Left cardiac atrium (tissue), 4 donors: ENCODE measurements at regions not wholly inside any gene's neighbourhood (a gene's known extent, or its start where the extent isn't known, plus 50 kb on each side); places are given as distances from the start of the nearest gene placed in this dataset.

Experiments used
- ATAC-seq, 2 donors: fragments of 200-7000 bp; cut with Tn5 transposase; one replicate each; pipeline ENCODE4 v1.9.1; 2020; ENCODE audit warnings: mild to moderate bottlenecking in 2 of 2, moderate library complexity in 2 of 2
- DNase-seq: peaks from one replicate; pipeline ENCODE4 v3.0.0-alpha.2; 2020
- intact Hi-C, 2 donors: fragments of 100-400 bp; cut with DNase I; formaldehyde crosslinking; loops; one replicate each; pipeline versions ENCODE4 v1.14.1 to v1.15.1; 2022 to 2023
- donor health status: DM: no; HTN: yes; CAD: no.
- donor health status: DM: no; HTN: yes; CAD: no; lungs with severe emphysema.
- donor health status: DM: yes; HTN: yes; CAD: no.
- donor health status: Dilated cardiomyopathy.

DNA sequence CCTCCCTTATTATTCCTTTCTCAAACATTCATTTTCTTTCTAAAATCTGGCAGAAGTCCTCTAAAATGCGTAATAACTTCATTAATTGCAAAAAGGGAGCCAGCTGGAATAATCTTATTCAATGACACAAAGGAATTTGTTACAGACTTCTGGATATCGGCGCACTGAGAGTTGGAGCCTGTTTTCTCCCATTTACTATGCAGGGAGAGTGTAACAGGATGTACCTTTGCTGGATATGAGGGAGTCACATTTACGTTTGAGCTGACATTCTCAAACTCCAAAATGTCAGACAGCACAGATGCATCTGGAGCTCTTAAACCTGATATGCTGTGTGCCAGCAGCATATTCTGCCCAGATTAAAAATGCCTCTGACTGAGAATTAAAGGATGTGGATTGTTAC, 275.3 kb downstream of the TMX3 start:
- intact Hi-C loops, result no loop called here
- DNase-seq, result no peak
- ATAC-seq, result peak; percentile 57 to 83

DNA sequence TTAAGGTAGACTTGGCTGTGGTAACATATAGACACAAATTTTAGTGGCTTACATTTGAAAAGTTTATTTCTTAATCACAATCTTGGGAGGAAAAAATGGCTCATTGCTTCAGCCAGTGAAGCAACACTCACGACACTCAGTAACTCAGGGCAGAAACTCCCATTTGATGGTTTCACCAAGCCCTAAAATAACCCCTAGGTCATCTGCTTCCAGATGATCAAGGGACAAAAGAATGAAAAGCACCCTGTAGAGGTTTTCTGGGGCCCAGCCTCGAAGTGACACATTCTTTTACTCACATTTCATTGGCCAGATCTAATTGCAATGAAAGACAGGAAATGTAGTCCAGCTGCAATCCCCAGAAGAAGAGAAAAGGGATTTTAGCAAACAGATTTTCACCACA, 275.9 kb downstream of the TMX3 start:
- intact Hi-C loops, result no loop called here
- ATAC-seq (peak; percentile 84 to 86), DNase-seq (peak; percentile 23)

DNA sequence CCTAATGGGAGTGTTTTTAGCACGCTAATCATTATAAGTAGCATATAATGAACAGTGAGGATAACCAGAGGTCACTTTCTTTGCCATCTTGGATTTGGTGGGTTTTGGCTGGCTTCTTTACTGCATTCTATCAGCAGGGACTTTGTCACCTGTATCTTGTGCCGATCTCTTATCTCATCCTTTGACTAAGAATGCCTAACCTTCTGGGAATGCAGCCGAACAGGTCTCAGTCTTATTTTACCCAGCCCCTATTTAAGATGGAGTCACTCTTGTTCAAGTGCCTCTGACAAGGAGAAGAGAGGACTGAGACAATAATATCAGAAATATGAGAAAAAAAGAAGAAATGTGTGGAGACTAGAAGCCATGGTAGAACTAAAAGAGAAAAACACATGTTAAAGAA, 276.4 kb downstream of the TMX3 start:
- DNase-seq (no peak), ATAC-seq (no peak)
- intact Hi-C loops, result no loop called here

DNA sequence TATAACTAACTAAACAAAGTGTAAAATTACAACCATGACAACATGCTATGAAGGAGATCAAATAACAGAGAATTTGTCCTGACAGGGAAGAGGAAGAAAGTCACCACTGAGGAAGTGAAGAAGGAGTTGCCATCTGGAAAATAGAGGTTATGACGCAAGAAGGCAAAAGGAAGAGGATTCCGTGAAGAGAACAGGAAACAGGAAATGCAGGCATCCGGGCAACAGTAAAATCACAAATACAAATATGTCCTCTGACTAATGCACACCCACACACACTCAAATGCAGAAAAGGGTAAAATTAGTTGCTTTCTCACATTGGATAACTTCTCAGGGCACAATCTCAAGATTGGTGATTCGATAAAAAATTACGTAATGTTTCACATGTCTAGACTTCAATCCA, 278.4 kb downstream of the TMX3 start:
- intact Hi-C loops, result no loop called here
- no peak for DNase-seq
- no peak for ATAC-seq

DNA sequence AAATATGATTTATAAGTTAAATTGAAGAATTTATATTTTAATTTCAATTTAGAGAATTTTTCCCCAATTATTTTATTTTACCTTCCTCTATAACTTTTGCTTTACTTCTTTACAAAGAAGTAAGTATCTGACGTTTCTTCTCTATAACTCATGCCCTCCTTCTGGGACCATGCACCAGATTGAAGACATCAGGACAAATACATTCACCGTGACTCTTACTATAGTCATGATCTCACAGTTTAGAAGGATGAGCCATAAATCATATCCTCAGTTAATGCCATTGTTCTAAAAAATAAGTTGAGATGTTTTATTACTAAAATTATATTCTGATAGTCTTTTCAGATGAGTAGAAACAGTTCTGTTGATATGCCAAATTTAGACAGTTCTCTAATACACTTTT, 279.3 kb downstream of the TMX3 start:
- intact Hi-C loops, result no loop called here
- DNase-seq (no peak), ATAC-seq (no peak)

DNA sequence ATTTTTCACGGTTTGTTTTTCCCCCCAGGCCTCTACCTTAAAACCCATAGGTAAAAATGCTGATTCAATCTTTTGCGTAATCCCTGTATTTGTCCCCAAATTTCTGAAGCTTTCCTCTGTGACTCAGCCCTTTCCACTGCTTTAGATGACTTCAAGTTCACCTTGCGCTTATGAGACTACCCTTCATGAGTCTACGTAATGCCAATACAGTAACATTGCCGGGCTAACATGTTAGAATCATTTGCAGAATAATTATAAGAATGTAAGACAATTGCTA, 283.0 kb downstream of the TMX3 start:
- DNase-seq (no peak), ATAC-seq (no peak)
- intact Hi-C loops, result no loop called here

DNA sequence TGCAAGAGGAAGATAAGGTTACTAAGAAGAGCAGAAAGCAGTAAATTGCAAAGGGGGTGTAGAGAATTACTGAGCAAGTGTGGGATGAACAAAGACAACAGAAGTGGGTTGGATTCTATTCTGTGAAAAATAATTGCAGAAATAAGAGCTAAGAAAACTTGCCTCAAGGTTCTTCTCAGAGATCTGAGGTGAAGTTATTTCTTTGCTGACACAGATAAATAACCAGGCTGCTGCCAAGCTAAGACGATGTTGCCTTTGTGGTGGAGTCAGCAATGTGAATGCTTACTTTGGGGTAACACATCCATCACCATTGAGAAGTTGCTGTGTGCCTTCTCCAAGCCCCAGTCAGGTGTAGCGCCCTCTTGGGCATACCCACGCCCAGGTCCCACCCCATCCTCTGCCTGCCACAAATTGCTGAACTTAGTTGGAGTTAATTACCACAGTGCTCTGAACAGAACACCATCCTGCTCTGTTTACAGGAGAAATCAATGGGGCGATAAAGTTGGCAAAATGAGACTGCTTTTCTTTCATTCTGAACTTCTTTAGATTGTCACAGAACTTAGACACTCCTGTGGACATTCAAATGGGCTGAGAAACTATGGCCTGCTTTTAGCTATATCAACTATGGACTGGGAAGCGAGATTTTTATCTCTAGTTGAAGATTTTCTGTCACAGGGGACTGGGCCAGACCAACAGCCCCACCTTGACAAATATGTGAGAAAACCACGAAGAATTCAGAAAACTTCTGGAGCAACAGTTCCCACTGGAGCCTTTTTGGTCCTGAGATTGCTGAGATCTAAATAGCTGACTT, 283.6 kb downstream of the TMX3 start:
- no peak for ATAC-seq
- no peak for DNase-seq
- intact Hi-C loops, result no loop called here

DNA sequence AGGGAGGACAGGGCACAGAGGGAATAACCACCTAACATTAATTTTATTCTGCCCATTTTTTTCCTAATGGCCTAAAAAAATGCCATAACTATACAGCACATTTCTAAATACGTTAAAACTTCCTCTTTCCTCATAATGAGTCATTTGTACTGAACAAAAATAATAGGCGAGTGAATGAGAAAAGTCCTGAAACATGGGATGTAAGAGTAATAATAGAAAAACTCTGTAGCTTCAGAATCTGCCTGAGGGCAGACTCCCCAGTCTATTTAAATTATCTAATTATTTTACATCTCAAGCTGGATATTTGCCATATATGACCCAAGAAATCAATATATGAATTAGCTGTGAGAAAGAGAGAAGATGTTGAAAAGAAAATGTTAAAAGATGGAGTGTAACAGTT, 285.1 kb downstream of the TMX3 start:
- intact Hi-C loops, result no loop called here
- DNase-seq (no peak), ATAC-seq (no peak)

DNA sequence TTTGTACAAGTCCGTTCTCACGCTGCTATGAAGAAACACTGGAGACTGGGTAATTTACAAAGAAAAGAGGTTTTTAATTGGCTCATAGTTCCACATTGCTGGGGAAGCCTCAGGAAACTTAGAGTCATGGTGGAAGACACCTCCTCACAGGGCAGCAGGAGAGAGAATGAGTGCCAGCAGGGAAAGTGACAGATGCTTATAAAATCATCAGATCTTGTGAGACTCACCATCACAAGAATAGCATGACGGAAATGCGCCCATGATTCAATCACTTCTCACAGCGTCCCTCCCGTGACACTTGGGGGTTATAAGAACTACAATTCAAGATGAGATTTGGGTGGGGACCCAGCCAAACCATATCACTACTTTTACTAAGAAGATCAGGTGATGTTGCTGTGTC, 285.8 kb downstream of the TMX3 start:
- no peak for ATAC-seq
- intact Hi-C loops, result no loop called here
- no peak for DNase-seq

DNA sequence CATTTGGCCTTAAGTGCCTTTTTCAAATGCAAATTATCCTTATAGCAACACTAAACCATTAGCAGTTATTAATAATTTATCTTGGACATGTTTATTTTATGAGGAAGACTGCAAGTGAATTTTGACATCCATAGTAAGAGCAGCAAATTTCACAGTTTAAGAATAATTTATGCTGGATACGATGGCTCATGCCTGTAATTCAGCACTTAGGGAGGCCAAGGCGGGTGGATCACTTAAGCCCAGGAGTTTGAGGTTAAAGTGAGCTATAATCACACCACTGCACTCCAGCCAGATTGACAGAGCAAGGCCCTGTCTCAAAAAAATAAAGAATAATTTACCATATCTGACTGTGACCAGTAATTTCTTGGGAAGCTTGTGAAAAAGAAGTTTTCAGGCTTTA, 286.2 kb downstream of the TMX3 start:
- DNase-seq, result no peak
- intact Hi-C loops, result no loop called here
- no peak for ATAC-seq

DNA sequence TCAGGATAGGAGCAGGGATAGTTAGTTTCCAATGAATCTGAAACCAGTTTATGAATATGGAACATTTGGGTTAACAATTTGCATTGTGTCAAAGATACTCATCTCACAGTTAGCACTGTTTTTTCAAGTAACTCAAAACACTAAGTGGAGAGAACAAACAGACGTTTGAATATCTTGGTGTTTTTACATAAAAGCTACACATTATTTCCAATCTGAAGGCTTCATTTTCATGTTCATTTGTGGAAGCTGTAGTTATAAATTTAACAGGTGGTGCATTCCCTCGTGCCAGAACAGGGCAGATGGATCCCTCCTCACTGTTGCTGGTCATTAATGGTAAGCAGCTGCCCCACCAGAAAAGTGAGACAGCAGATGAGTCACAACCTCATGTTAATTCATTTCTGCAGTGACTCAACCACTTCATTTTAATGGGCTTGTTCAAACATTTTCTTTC, 286.9 kb downstream of the TMX3 start:
- DNase-seq, result no peak
- peak in 1 of 2 donors; percentile 81 for ATAC-seq
- intact Hi-C loops, result no loop called here

DNA sequence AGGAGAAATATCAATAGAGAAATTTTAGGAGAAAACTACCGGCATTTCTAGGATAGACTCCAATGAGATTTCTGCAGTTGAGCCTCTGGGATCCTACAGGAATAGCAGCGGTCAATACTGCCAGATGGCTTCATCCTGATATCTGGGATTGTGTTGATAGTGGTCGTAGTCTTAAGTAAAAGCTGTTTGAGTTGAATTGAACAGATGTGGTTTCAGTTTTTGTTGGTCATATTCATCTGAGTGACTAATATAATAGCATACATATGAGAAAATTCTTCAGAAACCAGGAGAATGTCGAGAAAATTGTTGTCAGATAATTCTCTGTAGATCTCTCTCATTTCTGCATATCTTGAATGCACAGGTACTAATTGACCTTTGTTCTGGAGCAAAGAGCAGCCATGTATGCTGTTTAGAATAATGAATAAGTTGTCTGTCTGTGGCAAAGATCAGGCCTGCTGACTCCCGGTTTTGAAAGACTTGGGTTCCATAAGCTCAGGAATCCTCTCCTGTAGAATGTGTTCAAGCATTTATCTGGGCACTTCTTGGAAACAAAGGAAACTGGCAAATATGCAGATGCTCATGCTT, 288.1 kb downstream of the TMX3 start:
- intact Hi-C loops, result no loop called here
- ATAC-seq, result peak in 1 of 2 donors; percentile 61
- DNase-seq, result no peak

DNA sequence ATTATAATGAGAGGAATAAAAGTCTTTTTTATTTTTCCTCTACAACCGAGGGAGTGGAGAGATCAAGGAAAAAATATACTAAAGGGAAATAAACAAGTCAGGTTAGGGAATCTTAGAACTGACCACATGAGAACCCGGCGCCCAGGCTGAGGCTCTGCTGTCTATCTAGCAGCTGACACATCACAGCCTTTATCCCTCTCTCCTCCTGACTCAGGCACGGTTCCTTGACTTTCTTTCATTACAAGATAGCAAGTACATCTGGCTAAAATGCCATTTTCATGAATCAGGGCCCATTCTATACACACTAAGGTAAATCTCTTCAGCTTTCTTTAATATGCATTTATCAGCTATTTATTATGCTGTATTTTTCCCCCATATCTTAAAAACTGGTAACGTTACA, 296.0 kb downstream of the TMX3 start:
- no peak for DNase-seq
- intact Hi-C loops, result no loop called here
- peak in 1 of 2 donors; percentile 29 for ATAC-seq

DNA sequence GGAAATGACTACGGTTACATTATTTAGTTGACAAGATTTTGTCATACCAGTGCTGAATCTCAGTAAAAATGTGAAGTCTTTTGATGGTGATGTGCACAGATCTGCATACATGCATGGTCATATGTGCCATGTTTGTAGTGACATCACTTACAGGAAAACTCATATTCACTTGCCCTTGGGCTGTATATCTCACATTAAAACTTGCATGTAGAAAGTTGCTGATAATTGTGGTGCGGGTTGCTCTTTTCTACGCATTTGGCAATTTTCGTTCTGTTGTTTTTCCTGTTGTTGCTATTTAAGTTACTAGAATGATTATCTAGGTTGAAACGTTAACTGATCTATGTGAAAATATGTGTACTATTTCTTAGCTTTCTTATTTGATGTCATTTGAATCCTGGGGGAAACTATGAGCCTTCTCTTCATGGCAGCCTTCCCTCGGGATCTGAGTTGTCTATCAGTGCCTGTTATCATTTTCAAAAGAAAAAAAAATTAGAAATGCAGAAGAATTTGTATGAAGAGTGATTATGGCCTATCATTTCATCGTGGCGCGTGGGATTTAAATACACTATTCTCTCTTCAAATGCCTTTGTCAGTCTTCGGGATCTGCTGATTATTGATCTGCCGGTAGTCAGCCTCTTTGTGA, 296.6 kb downstream of the TMX3 start:
- ATAC-seq (no peak), DNase-seq (no peak)
- intact Hi-C loops, result no loop called here

DNA sequence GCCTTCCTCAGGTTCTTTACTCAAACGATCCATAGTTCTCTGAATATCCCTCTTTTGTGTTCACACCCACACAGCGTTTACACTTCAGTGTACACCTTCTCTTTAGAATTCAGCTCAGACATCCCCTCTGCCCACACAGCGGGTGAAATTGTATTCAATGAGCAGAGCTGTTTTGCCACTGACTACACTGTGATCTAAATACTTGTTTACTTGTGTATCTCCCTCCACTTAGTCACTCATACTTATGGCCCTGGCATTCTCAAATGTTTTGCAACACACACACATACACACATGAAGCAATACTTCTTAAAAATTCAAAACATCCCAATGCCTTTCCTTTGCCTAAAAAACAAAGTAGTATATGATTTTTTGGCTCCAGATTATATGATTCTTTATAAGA, 297.1 kb downstream of the TMX3 start:
- intact Hi-C loops, result no loop called here
- peak in 1 of 2 donors; percentile 19 for ATAC-seq
- no peak for DNase-seq

DNA sequence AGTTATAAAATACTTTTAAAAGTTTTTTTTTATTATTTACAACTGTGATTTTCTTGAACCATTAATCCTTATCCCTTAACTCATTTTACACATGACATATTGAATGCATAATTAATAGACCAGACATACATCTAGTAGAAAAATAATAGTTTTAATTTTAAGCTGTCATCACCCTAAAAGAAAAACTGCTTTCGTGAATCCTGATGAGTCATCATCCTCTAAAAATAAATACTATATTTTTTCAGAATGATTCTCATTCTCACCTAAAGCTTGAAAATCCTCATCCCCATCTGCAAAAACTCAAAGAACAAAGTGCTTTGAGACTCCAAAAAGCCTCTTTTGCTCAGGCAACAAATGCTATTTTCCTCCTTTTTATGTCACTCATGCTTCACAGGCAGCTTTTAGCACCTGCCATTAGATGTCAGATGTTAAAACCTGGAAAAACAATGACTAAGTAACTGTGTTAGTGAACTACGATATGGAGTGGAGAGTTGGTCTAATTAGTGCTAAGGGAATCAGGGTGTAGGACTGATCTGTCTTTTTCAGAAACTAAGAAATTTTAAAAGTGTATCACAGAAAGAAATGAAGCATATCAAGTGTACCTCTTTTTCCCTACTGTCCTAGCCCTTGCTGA, 297.6 kb downstream of the TMX3 start:
- intact Hi-C loops, result no loop called here
- ATAC-seq, result peak in 1 of 2 donors; percentile 33

DNA sequence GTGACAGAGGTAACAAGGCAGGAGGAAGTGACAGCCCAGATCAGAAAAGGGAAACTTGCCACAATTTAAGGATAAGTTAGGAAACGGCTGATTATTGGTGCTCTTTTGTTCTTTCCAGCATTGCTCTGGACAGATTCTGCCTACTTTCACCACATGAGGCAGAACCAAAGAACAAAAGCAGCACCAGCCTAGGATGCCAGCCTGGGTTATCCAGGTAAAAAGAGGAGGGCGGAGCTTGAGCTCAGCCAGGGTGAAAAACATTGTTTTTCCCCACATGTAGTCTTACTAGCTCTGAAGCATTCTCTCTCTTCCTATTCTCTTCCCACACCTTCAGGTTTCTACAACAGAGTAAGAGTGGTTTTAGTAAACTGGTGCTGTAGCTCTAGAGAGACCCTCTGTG, 300.5 kb downstream of the TMX3 start:
- DNase-seq (no peak), ATAC-seq (no peak)
- intact Hi-C loops, result no loop called here

More for the DNA sequence above, 297.6 kb downstream of the TMX3 start:
- no peak for DNase-seq

DNA sequence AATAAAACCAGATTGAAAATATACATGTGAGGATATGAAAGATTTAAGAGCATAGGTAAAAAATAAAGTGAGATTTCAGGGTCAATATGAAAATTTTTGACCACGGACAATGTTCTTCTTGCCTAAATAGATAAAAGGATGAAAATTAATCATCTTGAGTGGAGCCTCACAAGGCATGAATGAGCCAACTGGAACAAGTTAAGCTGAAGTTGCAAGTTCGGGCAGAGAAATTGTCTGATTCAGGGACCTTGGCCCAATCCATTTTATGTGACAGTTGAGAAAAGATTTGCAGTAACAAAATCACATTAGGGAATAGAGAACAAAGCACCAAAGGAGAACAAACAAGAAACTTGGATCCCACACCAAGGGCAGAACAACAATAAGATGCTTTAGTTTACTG, 305.3 kb downstream of the TMX3 start:
- intact Hi-C loops, result no loop called here
- ATAC-seq (no peak), DNase-seq (no peak)

DNA sequence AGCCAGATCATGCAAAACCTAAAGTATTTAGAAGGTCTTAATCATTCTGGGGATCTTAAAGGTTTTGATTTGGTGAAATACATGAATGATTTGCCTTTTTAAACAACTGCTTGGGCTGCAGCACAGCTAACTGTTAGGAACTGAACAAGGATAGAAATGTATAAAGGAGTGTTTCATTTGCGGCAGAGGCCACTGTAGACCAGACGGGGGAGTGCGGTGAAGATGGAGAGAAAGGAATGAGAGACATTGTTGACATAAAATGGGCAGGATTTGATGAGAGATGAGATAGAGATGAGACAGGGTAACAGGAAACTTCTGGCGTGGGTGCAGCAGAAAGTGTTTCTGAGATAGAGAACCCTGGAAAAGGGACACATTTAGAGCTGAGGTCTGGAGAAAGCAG, 308.1 kb downstream of the TMX3 start:
- ATAC-seq, result no peak
- intact Hi-C loops, result no loop called here
- DNase-seq, result no peak

DNA sequence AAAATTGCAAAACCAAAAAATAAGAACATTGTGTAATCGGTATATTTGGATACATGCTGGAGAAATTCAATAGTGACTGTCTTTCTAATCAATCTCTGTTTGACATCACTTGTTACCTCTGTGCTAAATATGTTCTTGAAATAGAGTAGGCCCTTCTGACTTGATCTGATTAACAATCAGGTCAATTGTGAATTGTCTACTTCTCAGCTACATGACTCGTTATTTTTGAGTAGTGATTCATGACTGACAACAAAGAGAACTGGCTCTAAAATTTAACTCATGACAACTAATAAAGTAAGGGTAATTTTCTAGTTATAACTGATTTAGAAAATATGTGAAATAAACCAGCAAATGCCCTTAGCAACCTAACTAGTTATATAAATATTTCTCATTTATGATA, 312.1 kb downstream of the TMX3 start:
- ATAC-seq, result no peak
- no peak for DNase-seq
- intact Hi-C loops, result no loop called here
